GM21717 (cell line): ENCODE measurements at regions not wholly inside any gene's neighbourhood (a gene's known extent, or its start where the extent isn't known, plus 50 kb on each side); places are given as distances from the start of the nearest gene placed in this dataset.
A peak's percentile ranks its signal among the peaks of the same experiment; 100 is the strongest.

Source experiments
- ATAC-seq: cut with Tn5 transposase; IDR thresholded peaks from one replicate; pipeline ENCODE4 v1.9.1; 2021; ENCODE audit warnings: mild to moderate bottlenecking, moderate library complexity; ENCODE audit not compliant: unreplicated experiment

DNA sequence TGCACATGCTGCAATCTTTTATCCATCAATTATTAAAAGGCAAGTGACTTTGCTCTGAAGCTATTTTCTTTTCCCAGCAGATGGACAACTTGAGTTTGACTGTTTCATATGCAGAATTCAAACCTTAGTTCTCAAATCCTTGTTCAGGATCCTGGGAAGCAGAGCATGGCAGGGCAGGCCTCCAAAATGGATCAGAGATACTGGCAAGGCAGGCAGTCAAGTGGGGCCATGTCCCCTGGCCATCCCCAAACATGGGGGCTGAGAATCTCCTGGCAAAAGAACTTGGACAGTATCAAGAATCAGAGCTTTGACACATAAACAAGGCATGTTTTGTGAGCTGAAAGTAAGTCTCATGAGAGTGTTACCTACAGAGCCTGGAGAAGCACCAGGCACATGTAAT, 122.9 kb upstream of the CTNNB1 start:
- no peak for ATAC-seq

DNA sequence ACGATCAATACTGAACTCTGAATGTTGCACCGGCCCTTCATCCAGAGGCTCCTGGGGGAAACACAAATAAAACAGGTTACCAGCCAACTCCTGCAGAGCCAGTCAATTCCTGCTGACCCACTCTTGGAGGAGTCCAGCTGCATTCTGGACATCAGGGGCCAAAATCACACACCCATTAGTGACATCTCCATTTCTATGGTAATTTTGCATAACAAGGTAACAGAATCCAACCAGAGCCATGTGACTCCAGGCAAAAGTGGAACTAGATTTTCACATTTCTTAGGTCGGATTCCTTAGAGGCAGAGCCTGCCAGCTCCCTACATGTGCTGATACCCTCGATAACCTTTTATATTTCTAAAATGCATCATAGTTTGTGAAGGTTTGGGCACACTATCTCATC, 119.2 kb upstream of the CTNNB1 start:
- no peak for ATAC-seq

DNA sequence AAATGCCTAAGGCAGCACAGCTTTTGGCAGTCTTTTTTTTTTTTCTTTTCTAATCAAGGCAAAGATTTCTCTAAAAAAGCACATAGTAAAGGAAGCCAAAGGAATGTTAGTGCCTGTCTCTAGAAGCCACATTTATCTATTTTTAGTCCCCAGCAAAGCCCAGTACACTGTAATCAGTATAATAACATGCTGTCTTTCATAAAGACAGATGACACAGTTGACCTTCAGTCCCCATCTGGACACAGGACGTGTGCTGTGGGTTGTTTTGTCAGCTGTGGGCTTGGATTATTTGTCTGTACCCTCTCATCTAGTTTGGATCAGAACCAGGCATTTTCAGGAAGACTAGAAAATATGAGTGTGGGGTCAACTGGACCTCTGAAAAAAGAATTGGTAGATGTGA, 110.4 kb upstream of the CTNNB1 start:
- no peak for ATAC-seq

DNA sequence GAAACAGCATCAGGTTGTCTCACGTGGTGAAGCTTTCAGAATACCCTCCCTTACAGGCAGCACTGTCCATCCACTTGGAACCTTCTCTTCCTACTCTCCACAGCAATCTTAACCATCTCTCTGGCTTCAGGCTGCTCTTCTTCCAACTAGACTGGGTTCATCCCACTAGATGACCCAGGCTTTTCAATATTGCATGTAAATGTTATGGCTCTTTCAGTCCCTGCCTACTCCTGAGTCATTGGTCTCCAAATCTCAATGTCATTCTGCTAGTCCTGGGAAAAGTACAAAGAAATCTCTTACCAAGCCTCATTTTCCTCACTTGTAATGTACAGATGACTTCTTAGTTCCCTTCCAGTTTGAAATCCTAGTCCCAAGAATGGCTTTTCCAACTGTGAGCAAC, 109.7 kb upstream of the CTNNB1 start:
- ATAC-seq = no peak

DNA sequence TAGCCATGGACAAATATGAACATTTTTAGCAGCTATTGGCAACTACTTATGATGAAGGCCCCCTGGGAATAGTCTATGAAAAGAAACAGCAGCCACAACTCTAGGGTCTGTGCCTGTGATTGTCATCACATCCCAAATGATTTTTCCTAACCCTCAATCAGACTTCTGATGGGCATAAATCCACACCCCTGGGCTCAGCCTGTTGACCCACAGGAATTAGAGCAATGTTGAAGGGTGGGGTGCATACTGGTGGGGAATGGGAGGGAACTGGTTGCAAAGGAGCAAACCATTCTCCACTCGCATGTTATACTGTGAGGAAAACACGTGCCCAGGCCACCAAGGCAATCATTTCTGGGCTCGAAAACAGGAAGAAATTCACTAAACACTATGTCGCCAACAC, 106.5 kb upstream of the CTNNB1 start:
- no peak for ATAC-seq

DNA sequence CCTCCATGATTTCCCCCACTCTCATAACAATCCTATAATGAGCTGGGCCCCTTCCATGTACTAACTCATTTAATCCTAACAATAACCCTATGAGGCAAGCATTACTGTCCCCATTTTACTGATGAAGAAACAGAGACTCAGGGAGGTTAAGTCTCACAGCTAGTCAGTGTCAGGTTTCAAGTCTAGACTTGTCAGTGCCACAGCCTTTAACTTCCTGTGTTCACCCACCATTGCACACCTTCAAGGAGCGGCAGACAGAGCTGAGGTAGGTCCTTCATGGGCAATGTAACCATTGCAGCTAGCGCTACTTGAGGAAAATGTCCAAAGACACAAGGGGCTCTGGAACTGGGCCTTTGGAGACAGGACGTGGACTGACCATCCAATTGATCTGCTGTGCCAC, 105.8 kb upstream of the CTNNB1 start:
- ATAC-seq = no peak

DNA sequence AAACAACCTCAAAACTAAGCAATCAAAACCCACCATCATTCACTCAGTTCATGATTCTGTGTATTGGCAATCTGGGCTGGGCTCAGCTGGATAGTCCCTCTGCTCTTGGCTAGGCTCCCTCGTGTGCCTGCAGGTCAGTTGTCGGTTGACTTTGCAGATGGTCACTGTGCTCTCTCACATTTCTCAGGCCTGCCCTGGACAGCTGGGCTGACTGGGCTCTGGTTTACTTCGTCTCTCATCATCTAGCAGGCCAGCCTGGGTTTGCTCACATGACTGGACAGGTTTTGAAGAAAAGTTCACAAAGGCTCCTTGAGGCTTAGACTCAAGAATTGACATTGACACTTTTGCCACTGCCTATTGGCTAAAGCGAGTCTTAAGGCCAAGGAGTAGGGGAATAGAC, 105.0 kb upstream of the CTNNB1 start:
- no peak for ATAC-seq

DNA sequence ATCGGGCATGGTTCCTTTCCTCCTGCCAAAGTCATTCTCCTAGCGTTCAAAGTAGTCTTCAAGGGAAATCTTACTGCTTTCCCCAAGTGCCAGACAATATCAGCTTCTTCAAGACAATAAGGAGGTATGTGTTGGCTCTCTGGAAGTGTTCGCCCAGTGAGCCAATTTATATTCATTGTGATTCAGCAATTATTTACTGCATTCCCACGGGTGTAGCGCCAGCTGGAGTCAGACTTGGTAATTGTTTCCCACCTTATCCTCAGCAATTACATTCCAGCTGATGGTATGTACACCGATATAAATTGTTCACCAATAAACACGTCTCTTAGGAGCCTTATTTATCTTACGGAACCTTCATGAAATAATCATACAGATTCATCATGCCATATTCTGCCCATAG, 103.6 kb upstream of the CTNNB1 start:
- ATAC-seq = no peak

DNA sequence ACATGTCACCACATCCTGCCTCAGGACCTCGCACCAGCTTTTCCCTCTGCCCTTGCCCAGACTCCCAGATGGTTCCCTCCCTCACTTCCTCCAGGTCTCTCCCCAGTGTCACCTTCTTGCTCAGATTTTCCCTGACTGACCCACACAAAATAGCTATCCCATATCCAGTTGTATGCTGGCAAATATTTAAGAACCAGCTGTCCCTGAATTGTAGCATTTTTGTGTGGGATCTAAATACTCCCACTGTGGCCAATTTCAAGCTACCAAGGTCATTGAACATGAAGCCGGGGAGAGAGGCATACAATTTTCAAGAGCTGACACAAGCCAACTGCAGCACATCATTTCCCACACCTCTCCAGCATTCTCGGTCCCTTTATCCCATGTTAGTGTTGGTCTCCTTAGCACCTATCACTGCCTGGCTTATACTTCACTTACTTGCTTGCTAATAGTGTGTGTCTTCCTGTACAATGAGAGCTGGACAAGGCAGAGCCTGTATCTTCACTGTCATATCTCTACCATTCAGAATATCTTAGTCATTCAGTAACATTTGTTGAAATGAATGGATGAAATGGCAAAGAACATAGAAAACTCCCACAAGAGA, 101.3 kb upstream of the CTNNB1 start:
- ATAC-seq = no peak

DNA sequence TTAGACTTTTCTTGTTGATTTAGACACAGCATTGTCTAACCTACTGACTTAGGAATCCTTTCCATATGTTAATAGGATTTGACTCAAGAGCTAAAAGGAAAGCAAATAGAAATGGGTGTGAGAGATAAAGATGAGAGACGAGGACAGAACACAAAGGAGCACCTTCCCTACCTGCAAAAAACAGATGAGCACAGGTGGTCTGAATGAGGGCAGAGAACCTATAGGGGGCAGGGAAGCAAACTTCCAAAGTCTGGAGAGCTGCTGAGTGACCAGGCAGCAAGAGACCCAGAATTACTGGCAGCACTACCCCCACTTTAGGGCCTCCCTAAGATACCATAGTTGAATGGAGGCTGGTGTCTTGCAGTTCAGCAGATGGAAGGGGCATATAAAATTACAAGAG, 98.1 kb upstream of the CTNNB1 start:
- no peak for ATAC-seq

DNA sequence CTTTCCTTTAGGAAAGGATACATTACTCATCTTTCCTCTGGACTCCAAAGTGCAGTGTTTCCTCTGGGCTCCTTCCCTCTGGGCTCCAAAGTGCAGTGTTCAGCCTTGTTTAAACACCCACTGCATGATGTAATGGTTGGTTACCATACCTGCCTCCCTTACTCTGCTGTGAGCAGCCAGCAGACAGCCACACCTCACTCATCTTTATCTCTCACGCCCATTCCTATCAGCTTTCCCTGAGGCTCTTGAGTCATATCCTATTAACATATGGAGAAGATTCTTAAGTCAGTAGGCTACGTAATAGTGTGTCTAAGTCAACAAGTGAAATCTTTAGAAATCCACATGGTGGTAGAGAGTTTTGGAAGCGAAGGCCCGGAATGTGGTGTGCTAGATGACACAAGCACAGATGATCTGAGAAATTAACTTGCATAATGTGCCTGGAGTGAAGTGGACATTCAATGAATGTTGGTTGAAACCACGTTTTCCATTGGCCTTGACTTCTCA, 97.2 kb upstream of the CTNNB1 start:
- ATAC-seq = no peak

DNA sequence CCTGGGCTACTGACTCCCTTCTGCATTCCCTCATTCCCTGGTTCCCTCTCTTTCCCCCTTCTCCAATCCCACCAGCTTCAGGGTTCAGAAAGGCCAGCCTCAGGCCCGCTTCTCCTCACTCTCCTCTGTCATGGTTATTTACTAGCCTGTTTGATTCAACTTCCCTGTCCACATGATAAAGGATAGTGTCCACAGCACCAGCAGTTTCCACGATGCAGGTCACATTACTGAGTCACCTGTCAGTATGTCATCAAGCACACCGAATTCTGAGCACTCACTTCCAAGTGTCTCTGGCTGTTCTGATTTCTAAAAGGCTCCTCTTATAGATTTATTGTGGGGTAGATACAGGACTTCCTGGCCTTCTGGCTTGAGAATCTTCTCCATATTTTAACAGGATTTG, 96.6 kb upstream of the CTNNB1 start:
- ATAC-seq = no peak

DNA sequence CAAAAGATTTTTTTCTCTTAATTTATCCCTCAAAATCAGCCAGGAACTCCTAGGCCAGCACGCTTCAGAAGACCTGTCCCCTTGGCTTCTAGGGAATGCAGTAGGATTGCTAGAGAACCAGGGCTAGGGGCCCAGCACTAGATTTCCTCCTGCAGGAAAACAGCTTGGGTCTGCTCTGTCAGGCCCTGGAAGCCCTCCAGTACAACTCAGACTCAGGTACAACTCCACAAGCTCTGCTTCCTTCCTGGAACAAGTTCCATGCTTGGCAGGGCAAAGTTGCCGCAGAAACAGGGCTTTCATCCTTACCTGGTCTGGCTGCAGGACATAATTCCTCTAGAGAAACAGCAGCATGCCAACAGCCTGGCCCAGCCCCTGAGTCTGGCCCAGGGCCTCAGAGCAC, 96.1 kb upstream of the CTNNB1 start:
- ATAC-seq = no peak

DNA sequence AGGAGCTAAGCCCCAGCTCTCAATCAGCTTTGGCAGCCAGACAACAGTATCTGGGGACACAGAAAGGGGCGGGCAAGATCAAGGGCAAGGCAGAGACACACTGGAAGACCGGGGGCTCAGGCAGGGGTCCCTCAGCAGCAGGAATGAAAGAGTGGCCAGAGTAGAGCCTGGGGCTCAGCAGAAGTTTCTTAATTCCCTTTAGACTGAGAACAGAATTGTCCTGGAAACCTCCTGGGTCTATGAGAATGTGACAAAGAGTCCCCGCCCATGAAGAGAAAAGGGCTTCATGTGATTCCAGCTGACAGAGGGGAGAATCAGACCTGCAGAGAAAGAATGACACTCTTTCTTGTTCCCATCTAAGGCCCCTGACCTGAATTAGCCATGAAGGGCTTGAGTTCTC, 95.2 kb upstream of the CTNNB1 start:
- ATAC-seq = no peak

DNA sequence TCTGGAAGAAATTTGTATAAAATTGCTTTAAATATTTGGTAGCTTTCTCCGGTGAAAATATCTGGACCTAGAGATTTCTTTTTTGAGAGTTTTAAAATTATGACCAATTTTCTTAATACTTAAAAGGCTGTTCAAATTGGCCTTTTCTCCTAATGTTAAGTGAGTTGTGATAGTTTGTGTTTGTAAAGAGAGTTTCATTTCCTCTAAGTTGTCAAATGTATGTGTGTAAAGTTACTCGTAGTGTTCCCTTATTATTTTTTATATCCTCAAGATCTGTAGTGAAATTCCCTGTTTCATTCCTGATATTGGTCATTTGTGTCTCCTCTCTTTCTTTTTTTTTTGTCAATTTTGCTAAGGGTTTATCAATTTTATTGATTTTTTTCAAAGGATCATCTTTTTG, 92.6 kb upstream of the CTNNB1 start:
- no peak for ATAC-seq

DNA sequence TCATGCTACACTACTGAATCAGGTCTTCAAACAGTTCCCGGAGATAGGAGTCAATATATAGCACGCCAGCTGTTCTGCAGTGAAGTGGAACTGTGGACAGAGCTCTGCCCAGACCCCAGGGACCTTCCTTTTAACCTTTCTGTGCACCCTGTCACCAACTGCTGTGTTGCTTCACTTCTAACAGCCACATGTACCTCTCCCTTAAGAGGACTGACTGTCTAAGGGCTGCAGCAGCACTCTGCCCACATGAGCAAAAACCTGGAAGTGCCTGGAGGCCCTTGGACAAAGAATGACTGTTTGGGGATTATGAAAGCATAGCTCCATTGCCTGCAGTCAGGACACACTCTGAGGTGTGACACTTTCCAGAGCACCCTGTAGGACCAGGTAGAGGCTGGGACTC, 88.3 kb upstream of the CTNNB1 start:
- ATAC-seq = no peak

DNA sequence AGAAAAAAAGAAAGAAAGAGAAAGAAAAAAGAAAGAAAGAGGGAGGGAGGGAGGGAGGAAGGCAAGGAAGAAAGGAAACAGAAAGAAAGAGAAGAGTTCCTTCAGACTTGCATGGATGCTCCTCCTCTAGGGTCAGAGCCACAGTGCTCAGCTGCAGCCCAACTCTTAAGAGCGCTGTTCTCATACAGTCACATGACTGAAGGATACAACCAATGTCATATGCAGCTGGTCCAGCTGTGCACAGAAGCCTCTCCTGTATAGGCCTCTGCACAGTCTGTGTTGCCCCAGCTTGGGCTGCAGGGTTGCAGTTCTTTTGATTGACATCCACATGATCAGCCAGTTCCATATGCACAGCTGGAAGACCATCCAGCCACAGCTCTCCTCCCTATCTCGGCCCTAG, 86.8 kb upstream of the CTNNB1 start:
- ATAC-seq = no peak

DNA sequence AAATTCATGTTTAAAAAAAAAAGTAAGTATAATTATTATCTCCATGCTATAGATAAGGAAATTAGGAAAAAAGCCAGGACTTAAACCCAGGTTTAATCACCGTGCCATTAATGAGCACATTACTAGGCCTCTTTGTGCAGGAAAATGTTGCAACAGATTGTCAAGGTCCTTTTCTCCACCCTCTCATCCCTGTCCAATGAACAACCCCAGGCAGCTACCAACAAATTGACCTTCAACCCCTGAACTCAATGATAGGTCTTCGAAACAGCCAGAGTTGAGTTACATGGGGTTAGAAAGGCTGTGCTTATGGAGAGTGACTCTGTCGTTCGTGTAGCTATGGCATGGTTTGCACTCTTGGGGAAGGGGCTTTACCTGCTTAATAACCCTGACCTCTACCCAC, 84.2 kb upstream of the CTNNB1 start:
- no peak for ATAC-seq

DNA sequence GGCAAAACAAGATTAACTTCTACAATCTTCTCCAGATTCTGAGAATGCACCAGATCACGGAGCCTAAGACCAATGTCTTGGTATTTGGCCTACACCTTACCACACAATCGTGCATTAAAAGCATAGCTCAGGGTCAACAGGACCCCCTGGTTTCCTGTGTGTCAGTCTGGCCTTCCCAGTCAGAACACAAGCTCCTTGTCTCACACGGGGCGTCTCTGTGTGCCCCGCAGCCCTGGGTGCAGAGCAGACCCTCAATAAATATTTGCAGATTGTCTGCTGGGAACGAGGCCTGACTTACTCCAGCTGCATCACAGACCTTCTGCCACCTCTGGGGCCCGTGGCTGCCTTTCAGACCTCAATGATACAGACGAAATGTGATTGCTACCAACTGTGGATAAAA, 82.5 kb upstream of the CTNNB1 start:
- no peak for ATAC-seq

DNA sequence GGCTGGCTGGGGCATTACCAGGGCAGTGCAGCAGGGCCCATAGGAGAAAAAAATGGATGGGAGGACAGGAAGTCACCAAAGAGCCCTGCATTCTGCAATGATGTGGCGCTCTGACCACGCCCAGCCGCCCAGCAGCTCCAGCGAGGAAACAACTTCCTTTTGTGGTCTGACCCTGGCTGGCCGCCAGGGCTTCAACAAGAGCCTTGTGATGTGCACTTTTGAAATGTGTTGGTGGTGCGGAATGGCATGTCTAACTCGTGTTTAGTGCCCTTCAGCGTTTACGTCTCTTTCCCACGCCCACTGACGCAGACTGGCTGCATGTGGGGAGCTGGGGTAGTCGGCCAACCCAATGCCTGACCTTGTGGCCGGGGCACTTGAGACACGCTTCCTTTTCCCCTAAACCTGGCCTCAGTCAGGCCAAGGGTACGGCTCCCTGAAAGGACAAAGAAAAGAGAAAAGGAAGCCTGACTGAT, 81.9 kb upstream of the CTNNB1 start:
- ATAC-seq = peak; percentile 89

DNA sequence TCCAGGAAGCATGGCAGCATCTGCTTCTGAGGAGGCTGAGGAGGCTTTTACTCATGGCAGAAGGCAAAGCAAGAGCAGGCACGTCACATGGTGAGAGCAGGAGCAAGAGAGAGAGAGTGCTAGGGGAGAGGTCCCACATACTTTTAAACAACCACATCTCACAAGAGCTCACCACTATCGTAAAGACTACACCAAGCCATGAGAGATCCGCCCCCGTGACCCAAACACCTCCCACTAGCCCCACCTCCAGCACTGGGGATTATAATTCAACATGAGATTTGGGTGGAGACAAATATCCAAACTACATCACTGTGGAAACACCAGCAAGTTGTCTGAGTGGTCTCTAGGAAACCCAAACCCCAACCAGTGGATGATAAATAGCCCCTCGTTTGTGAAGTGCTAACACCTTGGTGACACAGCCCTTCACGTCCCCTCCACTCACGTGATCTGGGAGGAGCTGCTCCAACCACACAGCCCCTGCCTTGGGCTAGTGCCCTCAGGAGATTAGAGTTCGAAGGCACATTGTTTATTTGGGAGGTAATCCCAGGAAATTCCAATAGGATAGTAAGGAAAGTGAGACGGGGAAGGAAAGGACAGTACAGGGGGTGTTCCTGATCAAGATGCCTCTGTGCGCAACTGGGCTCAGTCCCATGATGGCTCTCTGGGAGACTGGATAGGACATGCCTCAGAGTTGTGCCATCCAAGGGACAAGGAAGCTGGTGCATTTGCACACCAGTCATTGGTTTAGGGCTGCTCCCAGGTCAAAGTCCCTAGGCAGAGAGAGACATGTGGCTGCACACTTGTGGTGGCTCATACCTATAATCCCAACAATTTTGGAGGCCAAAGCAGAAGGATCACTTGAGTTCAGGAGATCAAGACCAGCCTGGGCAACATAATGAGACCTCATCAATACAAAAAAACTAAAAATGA, 80.6 kb upstream of the CTNNB1 start:
- ATAC-seq = no peak

DNA sequence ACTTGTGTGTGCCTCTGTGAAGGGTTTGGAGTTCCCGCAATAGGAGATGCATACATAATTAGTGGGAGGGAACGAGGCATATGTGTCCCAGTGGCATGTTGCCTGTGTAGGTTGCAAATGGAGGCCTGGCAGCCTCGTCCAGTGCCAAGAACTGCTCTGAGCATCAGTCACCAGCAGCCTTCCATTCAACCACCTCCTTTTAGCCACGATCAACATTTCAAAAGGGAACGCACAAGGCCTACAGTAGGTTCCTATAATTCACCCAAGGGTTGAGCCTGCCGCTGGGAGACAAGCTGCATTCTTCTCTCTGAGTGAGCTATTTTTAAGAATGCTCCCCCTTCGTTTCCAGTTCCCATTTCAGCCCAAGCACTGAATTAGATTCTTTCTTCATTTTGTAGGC, 78.8 kb upstream of the CTNNB1 start:
- ATAC-seq = no peak
